Liver (tissue), 7 donors: ENCODE measurements at regions not wholly inside any gene's neighbourhood (a gene's known extent, or its start where the extent isn't known, plus 50 kb on each side); places are given as distances from the start of the nearest gene placed in this dataset.

ENCODE experiments used
- DNase-seq: peaks from one replicate; pipeline ENCODE4 v3.0.0-alpha.2; 2017; ENCODE audit warnings: low spot score
- H3K27ac ChIP-seq, 2 donors: one replicate each; pipeline ENCODE4 v1.7.0; 2013; ENCODE audit warnings: inconsistent platforms in 2 of 2, low read length in 2 of 2, control low read depth in 1 of 2, low read depth in 1 of 2, mild to moderate bottlenecking in 1 of 2
- H3K27me3 ChIP-seq, 4 donors: one replicate each; pipeline versions ENCODE4 v1.6.1 to v1.7.0; 2013; ENCODE audit warnings: low read length in 3 of 4, inconsistent platforms in 1 of 4, mild to moderate bottlenecking in 1 of 4, moderate library complexity in 1 of 4; ENCODE audit not compliant: control insufficient read depth in 4 of 4, insufficient read depth in 4 of 4
- H3K36me3 ChIP-seq, 4 donors: one replicate each; pipeline versions ENCODE4 v1.6.1 to v1.7.0; 2013; ENCODE audit warnings: low read length in 3 of 4, mild to moderate bottlenecking in 3 of 4, low read depth in 1 of 4, moderate library complexity in 1 of 4; ENCODE audit not compliant: control insufficient read depth in 4 of 4, insufficient read depth in 3 of 4
- H3K4me1 ChIP-seq, 4 donors: one replicate each; pipeline versions ENCODE4 v1.6.1 to v1.7.0; 2013; ENCODE audit warnings: low read length in 3 of 4, mild to moderate bottlenecking in 3 of 4, moderate library complexity in 1 of 4; ENCODE audit not compliant: control insufficient read depth in 4 of 4, insufficient read depth in 4 of 4
- H3K4me3 ChIP-seq, 3 donors: one replicate each; pipeline versions ENCODE4 v1.6.1 to v1.7.0; 2013; ENCODE audit warnings: low read length in 3 of 3, control low read depth in 1 of 3, low read depth in 1 of 3, mild to moderate bottlenecking in 1 of 3
- H3K9ac ChIP-seq, 2 donors: one replicate each; pipeline ENCODE4 v1.7.0; 2013; ENCODE audit warnings: low read length in 2 of 2, mild to moderate bottlenecking in 2 of 2, moderate library complexity in 2 of 2, control low read depth in 1 of 2, low read depth in 1 of 2
- H3K9me3 ChIP-seq, 4 donors: one replicate each; pipeline versions ENCODE4 v1.6.1 to v1.7.0; 2013; ENCODE audit warnings: low read length in 3 of 4; ENCODE audit not compliant: control insufficient read depth in 4 of 4
- EGR1 ChIP-seq, 2 donors: IDR thresholded peaks; 2 replicates each; pipeline ENCODE4 v1.6.1; 2016 to 2018; ENCODE audit warnings: antibody characterized with exemption in 2 of 2, low read depth in 2 of 2
- FOXA1 ChIP-seq: IDR thresholded peaks from 2 replicates; pipeline ENCODE4 v1.6.1; 2016; ENCODE audit warnings: antibody characterized with exemption
- GABPA ChIP-seq, 2 donors: IDR thresholded peaks in 1 of 2; conservative IDR thresholded peaks in 1 of 2; 2 replicates each; pipeline ENCODE4 v1.6.1; 2016; ENCODE audit warnings: antibody characterized with exemption in 2 of 2, mild to moderate bottlenecking in 1 of 2, moderate library complexity in 1 of 2
- HNF4A ChIP-seq, 2 donors: conservative IDR thresholded peaks; 2 replicates each; pipeline ENCODE4 v1.6.1; 2016; ENCODE audit warnings: antibody characterized with exemption in 2 of 2, mild to moderate bottlenecking in 2 of 2
- HNF4G ChIP-seq: IDR thresholded peaks from 2 replicates; pipeline ENCODE4 v1.6.1; 2016; ENCODE audit warnings: antibody characterized with exemption
- RAD21 ChIP-seq, 2 donors: IDR thresholded peaks; 2 replicates each; pipeline ENCODE4 v1.6.1; 2016; ENCODE audit warnings: antibody characterized with exemption in 2 of 2, mild to moderate bottlenecking in 2 of 2
- RXRA ChIP-seq, 2 donors: IDR thresholded peaks; 2 replicates each; pipeline ENCODE4 v1.6.1; 2017 to 2018; ENCODE audit warnings: antibody characterized with exemption in 2 of 2, mild to moderate bottlenecking in 1 of 2
- SP1 ChIP-seq: IDR thresholded peaks from 2 replicates; pipeline ENCODE4 v1.6.1; 2018; ENCODE audit warnings: antibody characterized with exemption, mild to moderate bottlenecking
- TAF1 ChIP-seq: conservative IDR thresholded peaks from 2 replicates; pipeline ENCODE4 v1.6.1; 2016; ENCODE audit warnings: antibody characterized with exemption, mild to moderate bottlenecking
- YY1 ChIP-seq: IDR thresholded peaks from 2 replicates; pipeline ENCODE4 v1.6.1; 2016; ENCODE audit warnings: antibody characterized with exemption, mild to moderate bottlenecking
- WGBS: extraction: QIAGEN DNeasy Blood & Tissue Kit; methylation state at CpG from one replicate; pipeline ENCODE4 v1.1.7; 2013; 5-methylcytosine and 5-hydroxymethylcytosine counted together
- TF ChIP-seq, protein P1 (sequence below): IDR thresholded peaks from 2 replicates; pipeline ENCODE4 v1.6.1; 2016; ENCODE audit warnings: antibody characterized with exemption, mild to moderate bottlenecking
- TF ChIP-seq, protein P2 (sequence below): IDR thresholded peaks from 2 replicates; pipeline ENCODE4 v1.6.1; 2016; ENCODE audit warnings: antibody characterized with exemption
- TF ChIP-seq, protein P3 (sequence below): IDR thresholded peaks from 2 replicates; pipeline ENCODE4 v1.6.1; 2016; ENCODE audit warnings: antibody characterized with exemption
- donor health status: healthy.
- donor health status: healthy.
- donor health status: healthy.
- donor health status: healthy.

DNA sequence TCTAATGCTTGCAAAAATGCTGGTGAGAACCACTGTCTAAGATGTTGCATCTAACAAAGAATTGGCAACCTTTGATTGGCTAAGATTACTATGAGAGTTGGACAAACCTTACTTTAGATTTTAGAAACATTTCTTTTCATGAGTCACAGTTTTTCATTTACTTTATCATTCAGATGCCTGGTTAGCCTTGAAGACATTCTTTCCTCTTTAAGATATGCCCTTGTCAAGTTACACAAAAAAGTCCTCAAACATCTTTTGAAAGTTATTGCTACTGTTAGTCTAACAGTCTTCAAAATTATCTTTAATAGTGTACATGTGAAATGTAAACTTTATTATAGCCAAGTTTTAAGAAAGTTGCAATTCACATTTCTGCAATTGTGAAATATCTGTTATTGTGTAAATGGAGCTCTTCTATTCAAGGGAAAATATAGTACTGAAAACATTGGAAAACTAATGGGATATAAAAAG, 276.3 kb downstream of the RND3 start:
- TF ChIP-seq, protein P1, sequence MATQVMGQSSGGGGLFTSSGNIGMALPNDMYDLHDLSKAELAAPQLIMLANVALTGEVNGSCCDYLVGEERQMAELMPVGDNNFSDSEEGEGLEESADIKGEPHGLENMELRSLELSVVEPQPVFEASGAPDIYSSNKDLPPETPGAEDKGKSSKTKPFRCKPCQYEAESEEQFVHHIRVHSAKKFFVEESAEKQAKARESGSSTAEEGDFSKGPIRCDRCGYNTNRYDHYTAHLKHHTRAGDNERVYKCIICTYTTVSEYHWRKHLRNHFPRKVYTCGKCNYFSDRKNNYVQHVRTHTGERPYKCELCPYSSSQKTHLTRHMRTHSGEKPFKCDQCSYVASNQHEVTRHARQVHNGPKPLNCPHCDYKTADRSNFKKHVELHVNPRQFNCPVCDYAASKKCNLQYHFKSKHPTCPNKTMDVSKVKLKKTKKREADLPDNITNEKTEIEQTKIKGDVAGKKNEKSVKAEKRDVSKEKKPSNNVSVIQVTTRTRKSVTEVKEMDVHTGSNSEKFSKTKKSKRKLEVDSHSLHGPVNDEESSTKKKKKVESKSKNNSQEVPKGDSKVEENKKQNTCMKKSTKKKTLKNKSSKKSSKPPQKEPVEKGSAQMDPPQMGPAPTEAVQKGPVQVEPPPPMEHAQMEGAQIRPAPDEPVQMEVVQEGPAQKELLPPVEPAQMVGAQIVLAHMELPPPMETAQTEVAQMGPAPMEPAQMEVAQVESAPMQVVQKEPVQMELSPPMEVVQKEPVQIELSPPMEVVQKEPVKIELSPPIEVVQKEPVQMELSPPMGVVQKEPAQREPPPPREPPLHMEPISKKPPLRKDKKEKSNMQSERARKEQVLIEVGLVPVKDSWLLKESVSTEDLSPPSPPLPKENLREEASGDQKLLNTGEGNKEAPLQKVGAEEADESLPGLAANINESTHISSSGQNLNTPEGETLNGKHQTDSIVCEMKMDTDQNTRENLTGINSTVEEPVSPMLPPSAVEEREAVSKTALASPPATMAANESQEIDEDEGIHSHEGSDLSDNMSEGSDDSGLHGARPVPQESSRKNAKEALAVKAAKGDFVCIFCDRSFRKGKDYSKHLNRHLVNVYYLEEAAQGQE: no peak
- TF ChIP-seq GABPA (IDR thresholded peaks at IDR 0.05 in 1 of 2, conservative IDR thresholded peaks at IDR 0.05 in 1 of 2) (no peak), EGR1 (IDR thresholded peaks at IDR 0.05; ENCODE audit: low read depth in 2 of 2) (no peak), RAD21 (IDR thresholded peaks at IDR 0.05) (no peak), YY1 (no peak), FOXA1 (no peak), TAF1 (no peak), HNF4G (no peak), RXRA (IDR thresholded peaks at IDR 0.05) (no peak), SP1 (no peak), HNF4A (conservative IDR thresholded peaks at IDR 0.05) (no peak)
- TF ChIP-seq, protein P2, sequence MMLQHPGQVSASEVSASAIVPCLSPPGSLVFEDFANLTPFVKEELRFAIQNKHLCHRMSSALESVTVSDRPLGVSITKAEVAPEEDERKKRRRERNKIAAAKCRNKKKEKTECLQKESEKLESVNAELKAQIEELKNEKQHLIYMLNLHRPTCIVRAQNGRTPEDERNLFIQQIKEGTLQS: no peak
- TF ChIP-seq, protein P3, sequence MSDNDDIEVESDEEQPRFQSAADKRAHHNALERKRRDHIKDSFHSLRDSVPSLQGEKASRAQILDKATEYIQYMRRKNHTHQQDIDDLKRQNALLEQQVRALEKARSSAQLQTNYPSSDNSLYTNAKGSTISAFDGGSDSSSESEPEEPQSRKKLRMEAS: no peak
- Histone ChIP-seq H3K36me3 (no peaks in the 10 kb centered on the region), H3K4me1 (peaks cover 1 to 14% (median 11%) of the 10 kb centered on the region in 4 donors), H3K9me3 (no peaks in the 10 kb centered on the region), H3K9ac (no peak overlapping the region), H3K4me3 (no peak overlapping the region), H3K27ac (no peak overlapping the region), H3K27me3 (no peaks in the 10 kb centered on the region)
- no peak for DNase-seq

DNA sequence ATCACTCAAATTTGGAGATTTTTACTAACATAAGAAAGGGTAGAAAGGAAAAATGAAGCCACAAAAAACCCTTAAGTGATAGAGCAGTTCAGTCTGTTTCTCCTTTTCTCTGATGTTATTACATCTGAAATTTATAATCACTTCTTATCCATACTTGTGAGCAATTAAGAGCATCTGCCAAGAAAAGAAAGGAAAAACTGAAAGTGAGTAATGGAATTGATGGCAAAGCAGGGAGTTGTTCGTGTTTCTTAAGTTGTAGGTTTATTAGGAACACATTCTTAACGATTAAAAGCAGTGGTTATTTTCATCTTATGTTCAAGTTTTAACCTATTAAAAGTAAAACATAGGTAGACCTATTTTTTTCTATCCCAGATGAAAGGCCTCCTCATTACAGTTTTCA, 277.7 kb downstream of the RND3 start:
- Histone ChIP-seq H3K9me3 (no peaks in the 10 kb centered on the region), H3K4me3 (no peak overlapping the region), H3K4me1 (peaks cover 3 to 9% (median 6%) of the 10 kb centered on the region in 4 donors), H3K27me3 (no peaks in the 10 kb centered on the region), H3K9ac (no peak overlapping the region), H3K36me3 (no peaks in the 10 kb centered on the region), H3K27ac (no peak overlapping the region)
- WGBS: 76% methylated on average over 2 of the region's 2 CpGs
- TF ChIP-seq TAF1 (no peak), FOXA1 (no peak), HNF4G (no peak), HNF4A (conservative IDR thresholded peaks at IDR 0.05) (no peak)
- TF ChIP-seq, protein P3: no peak
- TF ChIP-seq, protein P1: no peak
- DNase-seq: no peak
